Endothelial cell of umbilical vein (primary cell): ENCODE measurements at regions not wholly inside any gene's neighbourhood (a gene's known extent, or its start where the extent isn't known, plus 50 kb on each side); places are given as distances from the start of the nearest gene placed in this dataset.

Experiments used
- BruUV-seq: library from RNA; stranded (reverse); fragments of 400-500 nt; replicated peaks from 2 replicates; lab custom pipeline; 2021; lab: Mats Ljungman, UMichigan
- CTCF ChIA-PET: fragments of 300-600, 350-600 bp; sonication (Branson Sonifier 250); formaldehyde crosslinking; loops from one replicate; lab custom pipeline; 2021; ENCODE audit warnings: antibody characterized with exemption, inconsistent platforms; lab: Charles Lee
- POLR2A ChIA-PET: fragments of 300-600, 350-600 bp; sonication (Branson Sonifier 250); formaldehyde crosslinking; loops from one replicate; lab custom pipeline; 2021; ENCODE audit warnings: antibody characterized with exemption, inconsistent platforms; lab: Charles Lee
- DNase-seq: peaks from one replicate; pipeline ENCODE4 v3.0.0-alpha.2; 2011; ENCODE audit warnings: low read depth, low spot score
- FAIRE-seq: peaks from 2 replicates; lab custom pipeline; 2011; peaks lifted over from hg19 to GRCh38; lab: Jason Lieb, UNC
- H2AFZ ChIP-seq: 2 replicates; pipeline ENCODE4 v1.6.0; 2012; ENCODE audit warnings: low read depth, low read length, control low read depth, inconsistent platforms
- H3K27ac ChIP-seq: 2 replicates; pipeline ENCODE4 v1.5.1; 2011; ENCODE audit warnings: low read depth, mild to moderate bottlenecking, control low read depth, low read length, moderate library complexity; ENCODE audit not compliant: insufficient read depth
- H3K27me3 ChIP-seq, 2 experiments: 2 replicates each; pipeline versions ENCODE4 v1.6.0 to v1.6.1; 2011; ENCODE audit warnings: low read length in 2 of 2, mixed read lengths in 1 of 2; ENCODE audit not compliant: control insufficient read depth in 2 of 2, insufficient read depth in 2 of 2
- H3K36me3 ChIP-seq, 2 experiments: 2 replicates in 1 of 2; 3 replicates in 1 of 2; pipeline ENCODE4 v1.5.1; 2011; ENCODE audit warnings: low read length in 2 of 2, mild to moderate bottlenecking in 1 of 2, moderate library complexity in 1 of 2; ENCODE audit not compliant: control insufficient read depth in 2 of 2, insufficient read depth in 2 of 2; ENCODE audit errors: extremely low read depth in 1 of 2
- H3K4me1 ChIP-seq: 3 replicates; pipeline ENCODE4 v1.5.1; 2011; ENCODE audit warnings: mild to moderate bottlenecking, low read length; ENCODE audit not compliant: control insufficient read depth, insufficient read depth; ENCODE audit errors: extremely low read depth
- H3K4me2 ChIP-seq: 2 replicates; pipeline ENCODE4 v1.6.1; 2011; ENCODE audit warnings: low read length, control low read depth, mixed read lengths; ENCODE audit not compliant: insufficient read depth
- H3K4me3 ChIP-seq, 3 experiments: fragments of 200-600 bp in 1 of 3; sonication (generic), shearing (Covaris generic) in 1 of 3; replicated peaks in 1 of 3; 2 replicates each; pipeline ENCODE4 v1.5.1; 2011 to 2016; ENCODE audit warnings: control low read depth in 3 of 3, low read length in 3 of 3, mild to moderate bottlenecking in 2 of 3, inconsistent platforms in 1 of 3, low read depth in 1 of 3, moderate library complexity in 1 of 3; ENCODE audit not compliant: insufficient read depth in 1 of 3
- H3K79me2 ChIP-seq: 2 replicates; pipeline ENCODE4 v1.6.0; 2012; ENCODE audit warnings: low read length, inconsistent platforms; ENCODE audit not compliant: control insufficient read depth, insufficient read depth
- H3K9ac ChIP-seq: replicated peaks from 2 replicates; pipeline ENCODE3; 2011; ENCODE audit warnings: low read length, control low read depth; ENCODE audit not compliant: insufficient read depth; ENCODE audit errors: extremely low read depth
- H3K9me1 ChIP-seq: replicated peaks from 3 replicates; pipeline ENCODE4 v1.6.0; 2011; ENCODE audit warnings: mild to moderate bottlenecking, low read length; ENCODE audit not compliant: control insufficient read depth, insufficient read depth; ENCODE audit errors: extremely low read depth
- H3K9me3 ChIP-seq: replicated peaks from 2 replicates; pipeline ENCODE4 v1.5.1; 2012; ENCODE audit warnings: low read length, inconsistent platforms; ENCODE audit not compliant: control insufficient read depth, insufficient read depth
- H4K20me1 ChIP-seq: replicated peaks from 2 replicates; pipeline ENCODE3; 2011; ENCODE audit warnings: mild to moderate bottlenecking, low read length; ENCODE audit not compliant: control insufficient read depth, insufficient read depth; ENCODE audit errors: extremely low read depth
- EZH2 ChIP-seq: IDR thresholded peaks from 2 replicates; pipeline ENCODE4 v1.6.1; 2012; ENCODE audit warnings: borderline replicate concordance, low read depth, mild to moderate bottlenecking, moderate library complexity, low read length, inconsistent platforms; ENCODE audit not compliant: severe bottlenecking
- FOS ChIP-seq: IDR thresholded peaks from 2 replicates; pipeline ENCODE4 v1.6.1; 2011; ENCODE audit warnings: mild to moderate bottlenecking, low read length, moderate library complexity, borderline replicate concordance; ENCODE audit not compliant: insufficient read depth
- GATA2 ChIP-seq: IDR thresholded peaks from 2 replicates; pipeline ENCODE4 v1.7.0; 2011; ENCODE audit warnings: low read depth, mild to moderate bottlenecking, moderate library complexity, mixed read lengths, low read length; ENCODE audit not compliant: insufficient read length, insufficient read depth
- JUN ChIP-seq: IDR thresholded peaks from 2 replicates; pipeline ENCODE4 v1.6.1; 2011; ENCODE audit warnings: borderline replicate concordance, low read depth; ENCODE audit not compliant: insufficient read length, insufficient read depth
- MYC ChIP-seq: IDR thresholded peaks from one replicate; pipeline ENCODE4 v1.6.1; 2011; ENCODE audit warnings: mild to moderate bottlenecking, low read depth, low read length
- POLR2A ChIP-seq: IDR thresholded peaks from 2 replicates; pipeline ENCODE4 v1.6.1; 2012; ENCODE audit warnings: low read depth, mild to moderate bottlenecking, control low read depth, low read length
- dilution Hi-C: fragments of 300-500 bp; cut with MboI; formaldehyde crosslinking; loops from one replicate; pipeline ENCODE4 v1.15.0; 2019; ENCODE audit warnings: low sequenced_read_pairs; ENCODE audit not compliant: extremely low pct_ligation_motif_present
- intact Hi-C: fragments of 100-400 bp; cut with micrococcal nuclease; formaldehyde crosslinking; loops from one replicate; pipeline ENCODE4 v1.10.0; 2022
- TF ChIP-seq, protein P1 (sequence below), 2 donors: IDR thresholded peaks; 1 replicate in 1 of 2; 2 replicates in 1 of 2; pipeline ENCODE4 v1.5.1; 2011; ENCODE audit warnings: low read length in 2 of 2, mild to moderate bottlenecking in 2 of 2, moderate library complexity in 2 of 2, control low read depth in 1 of 2, inconsistent platforms in 1 of 2, low read depth in 1 of 2; ENCODE audit not compliant: insufficient read depth in 1 of 2; ENCODE audit errors: extremely low read depth in 1 of 2
- TF ChIP-seq, protein P2 (sequence below): IDR thresholded peaks from 2 replicates; pipeline ENCODE4 v1.6.1; 2011; ENCODE audit not compliant: insufficient read depth, insufficient read length

DNA sequence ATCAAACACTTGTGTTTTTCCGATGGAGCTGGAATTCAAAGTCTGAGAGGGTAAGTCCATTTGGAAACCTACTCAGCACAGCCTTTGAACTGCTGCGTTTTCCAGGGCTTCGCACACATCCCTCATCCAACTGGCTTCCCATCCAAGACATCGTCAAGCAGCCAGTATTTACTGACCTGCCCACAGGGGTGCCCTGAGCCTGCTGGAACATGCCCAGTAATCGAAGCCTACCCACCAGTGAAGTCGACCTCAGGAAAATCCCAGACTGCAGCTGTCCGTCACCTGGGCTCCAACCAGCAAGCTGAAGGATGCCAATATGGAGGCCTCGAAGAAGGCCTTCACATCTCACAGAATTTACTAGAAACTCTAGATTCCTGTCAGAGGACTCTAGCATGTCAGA lies 261.6 kb downstream of the PLPP3 start:
- intact Hi-C loops (no loop called here), dilution Hi-C loops (no loop called here)
- DNase-seq (no peak), FAIRE-seq (no peak)
- Histone ChIP-seq H3K9me1 (no peaks in the 10 kb centered on the region), H3K4me2 (no peak overlapping the region), H3K27ac (no peak overlapping the region), H2AFZ (no peak overlapping the region), H3K9ac (no peak overlapping the region), H3K9me3 (no peaks in the 10 kb centered on the region), H3K36me3 (no peaks in the 10 kb centered on the region), H3K27me3 (no peaks in the 10 kb centered on the region), H4K20me1 (no peaks in the 10 kb centered on the region), H3K4me3 (no peak overlapping the region), H3K4me1 (no peaks in the 10 kb centered on the region), H3K79me2 (no peaks in the 10 kb centered on the region)
- ChIA-PET CTCF (no interaction called here), POLR2A (no interaction called here)
- no TSS peak for BruUV-seq
- TF ChIP-seq MYC (no peak), EZH2 (no peak), POLR2A (no peak), JUN (no peak), GATA2 (no peak), FOS (no peak)
- TF ChIP-seq, protein P1, sequence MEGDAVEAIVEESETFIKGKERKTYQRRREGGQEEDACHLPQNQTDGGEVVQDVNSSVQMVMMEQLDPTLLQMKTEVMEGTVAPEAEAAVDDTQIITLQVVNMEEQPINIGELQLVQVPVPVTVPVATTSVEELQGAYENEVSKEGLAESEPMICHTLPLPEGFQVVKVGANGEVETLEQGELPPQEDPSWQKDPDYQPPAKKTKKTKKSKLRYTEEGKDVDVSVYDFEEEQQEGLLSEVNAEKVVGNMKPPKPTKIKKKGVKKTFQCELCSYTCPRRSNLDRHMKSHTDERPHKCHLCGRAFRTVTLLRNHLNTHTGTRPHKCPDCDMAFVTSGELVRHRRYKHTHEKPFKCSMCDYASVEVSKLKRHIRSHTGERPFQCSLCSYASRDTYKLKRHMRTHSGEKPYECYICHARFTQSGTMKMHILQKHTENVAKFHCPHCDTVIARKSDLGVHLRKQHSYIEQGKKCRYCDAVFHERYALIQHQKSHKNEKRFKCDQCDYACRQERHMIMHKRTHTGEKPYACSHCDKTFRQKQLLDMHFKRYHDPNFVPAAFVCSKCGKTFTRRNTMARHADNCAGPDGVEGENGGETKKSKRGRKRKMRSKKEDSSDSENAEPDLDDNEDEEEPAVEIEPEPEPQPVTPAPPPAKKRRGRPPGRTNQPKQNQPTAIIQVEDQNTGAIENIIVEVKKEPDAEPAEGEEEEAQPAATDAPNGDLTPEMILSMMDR (IDR thresholded peaks at IDR 0.05; ENCODE audit: extremely low read depth in 1 of 2, insufficient read depth in 1 of 2, low read depth in 1 of 2, low read length in 2 of 2): no peak
- TF ChIP-seq, protein P2, sequence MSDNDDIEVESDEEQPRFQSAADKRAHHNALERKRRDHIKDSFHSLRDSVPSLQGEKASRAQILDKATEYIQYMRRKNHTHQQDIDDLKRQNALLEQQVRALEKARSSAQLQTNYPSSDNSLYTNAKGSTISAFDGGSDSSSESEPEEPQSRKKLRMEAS: no peak
